HG03354 (cell line): ENCODE measurements at regions not wholly inside any gene's neighbourhood (a gene's known extent, or its start where the extent isn't known, plus 50 kb on each side); places are given as distances from the start of the nearest gene placed in this dataset.
A peak's percentile ranks its signal among the peaks of the same experiment; 100 is the strongest.
"Not testable (repeated sequence)": the region's sequence is repeated elsewhere in the genome, so short reads cannot be mapped to it uniquely, and the experiment has no call there.

Source experiments
- ATAC-seq: cut with Tn5 transposase; IDR thresholded peaks from one replicate; pipeline ENCODE4 v1.9.1; 2021; ENCODE audit warnings: mild to moderate bottlenecking; ENCODE audit not compliant: unreplicated experiment, poor library complexity, severe bottlenecking

DNA sequence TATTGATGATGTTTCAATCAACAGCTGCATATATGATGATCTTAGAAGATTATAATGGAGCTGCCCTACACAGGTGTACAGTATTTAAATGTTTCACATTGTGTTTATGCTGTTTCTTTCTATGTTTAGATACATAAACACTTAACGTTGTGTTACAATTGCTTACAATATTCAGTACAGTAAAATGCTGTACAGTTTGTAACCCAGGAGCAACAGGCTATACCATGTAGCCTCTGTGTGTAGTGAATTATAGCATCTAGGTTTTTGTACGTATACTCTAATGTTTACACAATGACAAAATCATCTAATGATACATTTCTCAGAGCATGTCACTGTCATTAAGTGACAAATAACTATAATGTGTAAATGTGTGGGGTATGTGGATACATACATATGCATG, 80.5 kb upstream of the CPEB2 start:
- ATAC-seq, result not testable (repeated sequence)

DNA sequence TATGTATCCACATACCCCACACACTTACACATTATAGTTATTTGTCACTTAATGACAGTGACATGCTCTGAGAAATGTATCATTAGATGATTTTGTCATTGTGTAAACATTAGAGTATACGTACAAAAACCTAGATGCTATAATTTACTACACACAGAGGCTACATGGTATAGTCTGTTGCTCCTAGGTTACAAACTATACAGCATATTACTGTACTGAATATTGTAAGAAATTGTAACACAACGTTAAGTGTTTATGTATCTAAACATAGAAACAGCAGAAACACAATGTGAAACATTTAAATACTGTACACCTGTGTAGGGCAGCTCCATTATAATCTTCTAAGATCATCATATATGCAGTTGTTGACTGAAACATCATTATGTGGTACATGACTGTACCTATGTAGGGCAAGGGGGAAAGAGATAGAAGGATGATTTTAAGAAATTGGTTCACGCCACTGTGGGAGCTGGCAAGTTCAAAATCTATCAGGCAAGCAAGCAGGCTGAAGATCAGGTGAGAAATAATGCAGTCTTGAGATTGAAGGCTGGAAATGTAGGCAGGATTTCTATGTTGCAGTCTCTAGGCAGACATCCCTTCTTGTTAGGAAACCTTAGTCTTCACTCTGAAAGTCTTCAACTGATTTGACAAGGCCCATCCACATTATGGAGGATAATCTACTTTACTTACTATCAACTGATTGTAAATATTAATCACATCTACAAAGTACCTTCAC, 78.0 kb upstream of the CPEB2 start:
- ATAC-seq, result no peak

DNA sequence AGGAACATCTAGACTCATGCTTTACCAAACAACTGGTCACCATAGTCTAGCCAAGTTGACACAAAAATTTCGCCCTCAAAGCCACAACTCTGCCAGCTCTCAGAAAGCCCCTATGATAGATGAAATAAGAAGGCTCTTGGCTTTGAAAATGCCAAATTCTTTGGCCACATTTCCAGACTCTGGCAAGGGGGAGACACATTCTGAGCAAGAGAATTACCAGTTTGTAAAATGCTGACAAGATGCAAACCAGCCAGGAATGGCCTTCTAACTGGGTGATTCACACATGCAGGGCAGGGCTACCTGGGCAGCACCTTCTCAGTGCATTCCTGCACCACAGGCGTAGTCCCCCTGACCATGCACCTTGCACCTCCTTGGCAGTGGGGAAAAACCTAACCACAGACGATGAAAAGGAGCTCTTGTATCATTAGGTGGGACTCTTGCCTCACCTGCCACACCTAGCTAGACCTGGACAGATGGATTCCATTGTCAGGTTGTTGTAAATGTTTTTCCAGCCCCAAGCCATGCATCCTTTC, 77.4 kb upstream of the CPEB2 start:
- ATAC-seq, result no peak

DNA sequence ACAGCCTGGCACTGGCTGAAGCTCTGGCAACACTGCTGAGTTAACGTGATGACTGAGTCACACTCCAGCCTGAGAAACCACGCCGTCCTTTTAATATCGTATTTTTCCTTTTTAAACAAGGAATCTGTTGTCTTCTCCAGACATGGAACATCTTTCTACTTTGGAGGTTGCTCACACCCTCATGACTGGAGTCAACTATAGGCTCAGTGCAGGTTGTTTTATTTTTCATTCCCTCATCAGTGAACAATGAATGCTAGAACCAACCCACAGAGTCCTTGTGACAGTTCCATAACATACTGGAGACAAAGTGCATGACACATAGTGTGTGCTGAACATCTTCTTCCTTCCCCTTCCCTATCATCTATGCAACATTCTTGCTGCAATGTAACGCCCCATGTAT, 76.8 kb upstream of the CPEB2 start:
- ATAC-seq, result no peak

DNA sequence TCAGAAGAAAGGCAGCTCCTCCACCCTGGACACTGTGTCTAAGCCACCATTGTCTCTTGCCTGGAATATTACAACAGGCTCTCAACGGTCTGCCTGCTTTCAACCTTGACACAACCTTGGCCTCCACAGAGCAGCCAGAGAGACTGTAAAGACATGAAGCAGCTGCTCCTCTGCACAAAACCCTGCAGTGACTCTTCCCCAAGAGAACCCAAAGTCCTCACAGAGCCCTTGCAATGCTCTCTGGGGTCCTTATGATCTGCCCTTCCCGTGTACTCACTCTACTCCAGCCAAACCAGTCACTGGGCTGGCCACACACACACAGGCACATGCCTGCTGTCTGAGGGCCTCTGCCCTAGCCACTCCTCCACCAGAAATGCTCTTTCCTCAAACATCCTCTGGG, 75.9 kb upstream of the CPEB2 start:
- no peak for ATAC-seq

DNA sequence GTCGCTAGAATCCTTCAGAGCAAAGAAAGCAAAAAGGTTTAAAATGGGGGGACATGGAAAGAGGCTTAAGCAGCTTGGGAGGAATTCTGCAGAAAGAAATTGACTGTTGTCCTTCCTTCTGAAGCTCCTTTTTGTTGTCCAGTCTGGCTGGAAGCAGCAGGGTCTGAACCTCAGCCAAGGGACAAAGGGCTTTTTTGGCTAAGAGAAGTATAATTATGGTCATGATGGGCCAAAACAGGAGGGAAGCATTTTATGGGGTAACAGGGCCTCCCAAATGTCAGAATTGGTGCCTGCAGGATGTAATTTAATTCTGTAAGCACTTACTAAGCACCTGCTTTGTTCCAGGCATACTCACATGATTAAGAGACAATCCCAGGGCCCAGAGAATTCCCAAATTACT, 74.2 kb upstream of the CPEB2 start:
- ATAC-seq, result no peak

DNA sequence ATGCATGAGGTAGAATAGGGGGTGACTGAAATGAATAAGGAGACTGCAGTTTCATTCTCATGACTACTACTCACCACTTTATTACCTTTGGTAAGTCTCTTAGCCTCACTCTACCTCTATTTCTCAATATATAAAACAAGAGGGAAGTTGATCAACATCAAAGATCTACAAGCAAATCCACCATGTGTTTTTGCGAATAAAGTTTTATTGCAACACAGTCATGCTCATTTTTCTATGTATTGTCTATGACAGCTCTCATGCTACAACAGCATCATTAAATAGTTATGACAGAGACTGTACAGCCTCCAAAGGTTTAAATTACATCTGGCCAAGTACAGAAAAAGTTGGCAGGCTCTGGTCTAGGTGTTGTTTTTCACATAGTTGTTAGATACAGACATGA, 72.6 kb upstream of the CPEB2 start:
- no peak for ATAC-seq

DNA sequence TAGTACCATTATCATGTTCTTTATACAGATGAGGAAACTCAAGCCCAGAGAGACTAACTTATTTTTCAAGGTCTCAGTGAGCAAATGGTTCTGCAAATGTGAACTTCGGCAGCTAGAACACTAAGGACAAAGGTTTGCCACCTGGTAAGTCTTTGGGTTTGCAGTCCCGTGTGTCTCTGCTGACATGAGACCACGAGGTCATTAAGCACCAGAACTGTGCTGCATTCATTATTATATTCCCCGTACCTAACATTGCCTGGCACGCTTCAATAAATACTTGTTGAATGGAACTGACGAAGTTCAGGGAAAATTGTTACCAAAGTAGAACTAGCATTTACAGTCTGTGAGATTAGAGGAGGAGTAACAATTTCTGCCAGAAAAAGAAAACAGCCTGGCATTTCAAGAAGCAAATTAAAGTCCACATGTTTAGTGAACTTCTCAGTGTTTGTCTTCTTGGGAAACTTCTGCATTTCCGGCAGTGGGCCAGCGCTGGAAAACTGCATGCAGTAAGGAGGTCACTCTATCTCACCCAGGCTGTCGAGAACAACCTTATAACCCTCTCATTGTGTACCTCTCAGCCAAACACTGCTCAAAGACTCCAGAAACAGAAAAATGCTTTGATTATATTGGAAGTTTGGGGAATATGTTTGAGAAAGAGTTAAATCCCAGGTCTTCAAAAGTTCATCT, 67.4 kb upstream of the CPEB2 start:
- no peak for ATAC-seq

DNA sequence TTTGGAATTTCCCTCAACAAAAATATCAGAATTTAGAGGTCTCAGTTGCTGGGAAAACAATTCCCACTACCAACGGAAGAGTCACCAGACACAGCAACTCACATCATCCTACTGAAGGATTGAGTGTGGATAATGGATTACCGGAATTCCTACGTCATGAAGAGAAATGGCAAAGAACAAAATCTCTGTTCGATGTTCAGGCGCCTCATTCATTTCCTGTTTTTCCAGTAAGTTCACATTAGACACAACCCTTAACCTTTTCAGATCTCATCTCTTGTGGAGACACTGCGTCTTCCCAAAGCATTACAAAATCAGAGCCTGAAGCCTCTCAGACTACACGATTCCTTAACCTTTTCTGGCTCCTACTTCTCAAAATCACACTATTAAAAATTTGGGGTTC, 58.5 kb upstream of the CPEB2 start:
- no peak for ATAC-seq

DNA sequence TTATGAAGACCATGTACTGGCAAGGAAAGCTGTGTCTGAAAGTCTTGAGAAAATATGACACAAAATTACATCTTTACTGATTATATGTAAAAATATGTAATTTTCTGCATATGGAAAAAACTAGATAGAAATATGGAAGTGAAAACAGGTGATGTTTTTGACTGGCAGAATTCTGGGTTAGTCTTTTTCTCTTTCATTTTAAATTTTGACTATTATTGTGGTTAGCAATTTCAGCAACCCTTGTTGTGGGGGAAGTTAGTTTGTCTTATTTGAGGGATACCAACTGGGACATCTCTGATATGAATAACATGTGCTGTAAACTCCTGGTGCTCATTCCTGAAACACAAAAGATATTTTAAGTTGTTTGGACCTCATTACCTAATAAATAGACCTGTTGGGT, 49.9 kb upstream of the CPEB2 start:
- ATAC-seq, result peak; percentile 64
